ENCODE measurements at regions not wholly inside any gene's neighbourhood (a gene's known extent, or its start where the extent isn't known, plus 50 kb on each side); places are given as distances from the start of the nearest gene placed in this dataset.

DNA sequence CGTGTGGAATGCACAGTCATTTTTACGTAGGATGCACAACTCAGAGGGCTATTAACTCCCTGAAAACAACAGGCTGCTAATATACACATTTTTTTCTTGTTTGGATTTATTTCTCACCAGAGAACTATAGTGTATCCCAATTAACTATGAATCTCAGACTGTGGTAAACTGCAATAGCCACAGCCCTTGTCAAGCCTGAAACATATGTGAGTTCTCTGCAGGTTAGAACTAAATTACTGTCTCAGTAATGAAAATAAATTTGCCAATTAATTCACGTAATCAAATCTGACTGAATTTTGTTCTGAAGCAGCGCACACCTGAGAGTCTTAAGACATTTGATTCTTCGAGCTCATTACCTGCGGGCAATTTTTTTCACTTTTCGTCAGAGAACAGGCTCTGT, 318.6 kb downstream of the PMP22 start:
- Histone ChIP-seq H3K36me3 (ENCODE audit: control insufficient read depth, insufficient read depth, low read length) (no peaks in the 10 kb centered on the region), H4K20me1 (replicated peaks; ENCODE audit: control insufficient read depth, insufficient read depth, low read length) (no peaks in the 10 kb centered on the region), H3K27me3 (ENCODE audit: control insufficient read depth in 2 of 2, insufficient read depth in 2 of 2, low read length in 2 of 2) (no peaks in the 10 kb centered on the region; a peak in 1 of 5 replicates), H3K9me3 (replicated peaks; ENCODE audit: control insufficient read depth, insufficient read depth, low read depth, low read length) (no peaks in the 10 kb centered on the region), H3K4me2 (ENCODE audit: insufficient read depth, low read length) (no peak overlapping the region), H3K4me3 (no peak overlapping the region), H3K9ac (ENCODE audit: insufficient read depth in 1 of 2, low read depth in 2 of 2, low read length in 2 of 2) (no peak overlapping the region), H3K79me2 (ENCODE audit: control insufficient read depth, insufficient read depth, low read length) (no peaks in the 10 kb centered on the region), H3K9me1 (ENCODE audit: control insufficient read depth, insufficient read depth, low read length) (no peaks in the 10 kb centered on the region), H2AFZ (ENCODE audit: low read depth, low read length) (no peak overlapping the region), H3K4me1 (replicated peaks in 1 of 2; ENCODE audit: control insufficient read depth in 2 of 2, insufficient read depth in 2 of 2, low read length in 2 of 2) (no peaks in the 10 kb centered on the region), H3K27ac (ENCODE audit: extremely low read depth, low read depth, low read length) (no peak overlapping the region)
- ATAC-seq (no peak), FAIRE-seq (no peak), DNase-seq (ENCODE audit: extremely low read depth in 1 of 4, low spot score in 3 of 4) (no peak)
- in situ Hi-C loops (cut with MboI): no loop called here
- ChIA-PET CTCF (ENCODE audit: low intra/inter-chr PET ratio) (no interaction called here), POLR2A (no interaction called here)
- 3% methylated on average over 7 of the region's 7 CpGs for WGBS (ENCODE audit: insufficient coverage, low coverage, missing lambda C conversion rate)
- intact Hi-C loops (cut with micrococcal nuclease): no loop called here
- BruUV-seq (replicated peaks): no TSS peak
- TF ChIP-seq MYC (IDR thresholded peaks at IDR 0.05; ENCODE audit: low read depth, low read length) (no peak), MYC (CRISPR knock-in tag; IDR thresholded peaks at IDR 0.05; ENCODE audit: borderline replicate concordance, low read depth) (no peak), TFAM (CRISPR knock-in tag; conservative IDR thresholded peaks at IDR 0.05) (no peak), CC2D1A (IDR thresholded peaks at IDR 0.05) (no peak), GATAD2B (IDR thresholded peaks at IDR 0.05; ENCODE audit: borderline replicate concordance) (no peak), RBM15 (IDR thresholded peaks at IDR 0.05; ENCODE audit: insufficient read depth, low read length) (no peak), ZNF239 (CRISPR knock-in tag; IDR thresholded peaks at IDR 0.05) (no peak), SRF (CRISPR knock-in tag; IDR thresholded peaks at IDR 0.05) (no peak), ZNF121 (CRISPR knock-in tag; conservative IDR thresholded peaks at IDR 0.05) (no peak), RBM14 (IDR thresholded peaks at IDR 0.05; ENCODE audit: borderline replicate concordance, insufficient read depth, low read depth, low read length) (no peak), TAF9B (IDR thresholded peaks at IDR 0.05; ENCODE audit: partially characterized antibody) (no peak), TAF1 (IDR thresholded peaks at IDR 0.05; ENCODE audit: control insufficient read depth, extremely low read depth, insufficient read depth, low read length, severe bottlenecking) (no peak)
- TF ChIP-seq, protein P1, sequence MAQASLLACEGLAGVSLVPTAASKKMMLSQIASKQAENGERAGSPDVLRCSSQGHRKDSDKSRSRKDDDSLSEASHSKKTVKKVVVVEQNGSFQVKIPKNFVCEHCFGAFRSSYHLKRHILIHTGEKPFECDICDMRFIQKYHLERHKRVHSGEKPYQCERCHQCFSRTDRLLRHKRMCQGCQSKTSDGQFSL (CRISPR knock-in tag; IDR thresholded peaks at IDR 0.05): no peak
- TF ChIP-seq, protein P1 (tag; IDR thresholded peaks at IDR 0.05): no peak
- TF ChIP-seq, protein P2, sequence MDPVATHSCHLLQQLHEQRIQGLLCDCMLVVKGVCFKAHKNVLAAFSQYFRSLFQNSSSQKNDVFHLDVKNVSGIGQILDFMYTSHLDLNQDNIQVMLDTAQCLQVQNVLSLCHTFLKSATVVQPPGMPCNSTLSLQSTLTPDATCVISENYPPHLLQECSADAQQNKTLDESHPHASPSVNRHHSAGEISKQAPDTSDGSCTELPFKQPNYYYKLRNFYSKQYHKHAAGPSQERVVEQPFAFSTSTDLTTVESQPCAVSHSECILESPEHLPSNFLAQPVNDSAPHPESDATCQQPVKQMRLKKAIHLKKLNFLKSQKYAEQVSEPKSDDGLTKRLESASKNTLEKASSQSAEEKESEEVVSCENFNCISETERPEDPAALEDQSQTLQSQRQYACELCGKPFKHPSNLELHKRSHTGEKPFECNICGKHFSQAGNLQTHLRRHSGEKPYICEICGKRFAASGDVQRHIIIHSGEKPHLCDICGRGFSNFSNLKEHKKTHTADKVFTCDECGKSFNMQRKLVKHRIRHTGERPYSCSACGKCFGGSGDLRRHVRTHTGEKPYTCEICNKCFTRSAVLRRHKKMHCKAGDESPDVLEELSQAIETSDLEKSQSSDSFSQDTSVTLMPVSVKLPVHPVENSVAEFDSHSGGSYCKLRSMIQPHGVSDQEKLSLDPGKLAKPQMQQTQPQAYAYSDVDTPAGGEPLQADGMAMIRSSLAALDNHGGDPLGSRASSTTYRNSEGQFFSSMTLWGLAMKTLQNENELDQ (CRISPR knock-in tag; IDR thresholded peaks at IDR 0.05; ENCODE audit: borderline replicate concordance): no peak
- TF ChIP-seq, protein P3, sequence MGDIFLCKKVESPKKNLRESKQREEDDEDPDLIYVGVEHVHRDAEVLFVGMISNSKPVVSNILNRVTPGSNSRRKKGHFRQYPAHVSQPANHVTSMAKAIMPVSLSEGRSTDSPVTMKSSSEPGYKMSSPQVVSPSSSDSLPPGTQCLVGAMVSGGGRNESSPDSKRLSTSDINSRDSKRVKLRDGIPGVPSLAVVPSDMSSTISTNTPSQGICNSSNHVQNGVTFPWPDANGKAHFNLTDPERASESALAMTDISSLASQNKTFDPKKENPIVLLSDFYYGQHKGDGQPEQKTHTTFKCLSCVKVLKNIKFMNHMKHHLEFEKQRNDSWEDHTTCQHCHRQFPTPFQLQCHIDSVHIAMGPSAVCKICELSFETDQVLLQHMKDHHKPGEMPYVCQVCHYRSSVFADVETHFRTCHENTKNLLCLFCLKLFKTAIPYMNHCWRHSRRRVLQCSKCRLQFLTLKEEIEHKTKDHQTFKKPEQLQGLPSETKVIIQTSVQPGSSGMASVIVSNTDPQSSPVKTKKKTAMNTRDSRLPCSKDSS (IDR thresholded peaks at IDR 0.05; ENCODE audit: low read depth, partially characterized antibody): no peak
- TF ChIP-seq, protein P4, sequence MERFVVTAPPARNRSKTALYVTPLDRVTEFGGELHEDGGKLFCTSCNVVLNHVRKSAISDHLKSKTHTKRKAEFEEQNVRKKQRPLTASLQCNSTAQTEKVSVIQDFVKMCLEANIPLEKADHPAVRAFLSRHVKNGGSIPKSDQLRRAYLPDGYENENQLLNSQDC (CRISPR knock-in tag; IDR thresholded peaks at IDR 0.05): no peak
- TF ChIP-seq, protein P5, sequence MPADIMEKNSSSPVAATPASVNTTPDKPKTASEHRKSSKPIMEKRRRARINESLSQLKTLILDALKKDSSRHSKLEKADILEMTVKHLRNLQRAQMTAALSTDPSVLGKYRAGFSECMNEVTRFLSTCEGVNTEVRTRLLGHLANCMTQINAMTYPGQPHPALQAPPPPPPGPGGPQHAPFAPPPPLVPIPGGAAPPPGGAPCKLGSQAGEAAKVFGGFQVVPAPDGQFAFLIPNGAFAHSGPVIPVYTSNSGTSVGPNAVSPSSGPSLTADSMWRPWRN (IDR thresholded peaks at IDR 0.05; ENCODE audit: low read depth): no peak
